ENCODE measurements at regions not wholly inside any gene's neighbourhood (a gene's known extent, or its start where the extent isn't known, plus 50 kb on each side); places are given as distances from the start of the nearest gene placed in this dataset.
"Not testable (repeated sequence)": the region's sequence is repeated elsewhere in the genome, so short reads cannot be mapped to it uniquely, and the experiment has no call there.

DNA sequence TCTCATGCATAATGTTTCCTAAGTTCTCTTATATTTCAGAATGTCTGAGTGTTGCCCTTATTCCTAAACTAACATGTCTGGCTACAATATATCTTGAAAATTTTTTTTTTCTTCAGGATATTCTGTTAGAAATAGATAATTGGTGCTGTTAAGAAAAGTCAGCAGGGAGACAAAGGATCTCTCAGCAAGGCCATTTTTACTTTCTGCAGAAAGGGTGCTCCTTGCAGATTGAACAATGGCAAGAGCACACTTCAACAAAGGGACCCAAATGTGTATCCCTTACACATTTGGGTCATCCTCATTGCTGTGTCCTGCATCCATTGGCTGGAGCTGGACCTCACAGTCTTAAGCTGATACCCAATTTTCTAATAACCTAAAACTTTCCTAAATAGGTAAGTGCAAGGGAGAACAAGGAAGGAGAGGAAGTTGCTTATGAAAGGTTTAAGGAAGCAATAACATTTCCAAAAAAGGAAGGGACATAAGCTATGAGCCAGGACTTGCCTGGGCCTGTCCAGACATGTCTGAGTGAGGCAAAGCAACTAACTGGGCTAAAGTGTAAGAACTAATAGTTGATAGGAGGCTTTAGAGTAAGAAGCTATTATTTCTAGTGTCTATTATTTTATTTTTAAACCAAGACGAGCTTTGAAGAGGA lies 429.6 kb downstream of the BCKDHB start:
- no peak for DNase-seq

DNA sequence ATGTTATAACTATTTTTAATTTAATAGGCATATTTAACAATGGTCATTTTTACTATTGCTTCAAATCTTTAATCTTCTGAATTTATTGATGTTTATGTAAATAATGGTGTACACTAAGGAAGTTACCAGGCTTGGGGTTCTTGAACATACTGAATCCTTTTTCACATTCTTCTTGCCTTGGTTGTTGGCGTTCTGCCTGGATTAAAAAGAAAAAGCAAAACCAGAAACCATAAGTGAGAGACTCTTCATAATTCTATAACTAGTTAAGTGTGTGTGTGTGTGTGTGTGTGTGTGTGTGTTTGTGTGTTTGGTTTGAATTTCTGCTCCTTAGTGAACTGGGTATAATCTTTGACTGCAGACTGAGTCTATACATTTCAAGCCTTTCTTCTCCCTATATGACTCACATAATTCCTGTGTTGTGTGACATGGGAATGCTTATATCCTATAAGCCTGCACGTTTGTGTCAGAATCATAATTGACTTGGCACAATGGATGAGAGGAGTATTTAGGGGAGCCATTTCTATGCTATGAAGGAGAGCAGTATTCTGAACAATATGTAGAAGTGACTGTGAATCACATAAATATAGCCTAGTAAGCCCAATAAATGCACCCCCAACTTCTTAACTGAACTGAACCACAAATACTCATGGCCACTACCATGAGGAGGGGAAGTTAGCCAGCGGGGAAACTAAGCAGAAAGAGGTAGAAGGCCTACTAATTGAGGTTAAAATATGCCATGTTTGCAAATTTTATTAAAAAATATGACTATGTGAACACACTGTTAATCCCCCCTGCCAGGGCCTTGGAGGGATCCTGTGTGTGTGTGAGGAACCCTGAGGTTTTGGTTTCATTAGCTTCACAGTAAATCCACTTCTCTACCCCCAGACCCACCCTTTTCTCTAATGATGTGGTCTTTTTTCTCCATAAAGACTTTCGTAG lies 425.5 kb downstream of the BCKDHB start:
- no peak for DNase-seq

DNA sequence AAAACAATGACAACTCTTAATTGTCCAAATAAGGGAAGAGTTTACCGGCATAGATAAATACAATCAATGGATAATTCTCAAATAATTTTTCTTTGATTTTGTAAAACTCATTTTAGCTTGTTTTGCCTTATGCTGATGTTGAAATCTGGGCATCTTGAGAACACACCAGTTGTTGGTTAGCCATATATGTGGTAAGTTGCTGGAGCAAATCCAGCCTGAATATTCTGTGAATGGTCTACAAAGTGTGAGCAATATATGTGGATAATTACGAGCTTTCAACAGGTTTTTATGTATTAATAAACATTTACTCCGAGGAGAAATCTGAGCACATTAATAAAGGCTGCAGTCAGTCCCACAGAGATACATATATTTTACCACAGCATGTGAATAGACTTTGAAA lies 423.6 kb downstream of the BCKDHB start:
- DNase-seq = no peak

DNA sequence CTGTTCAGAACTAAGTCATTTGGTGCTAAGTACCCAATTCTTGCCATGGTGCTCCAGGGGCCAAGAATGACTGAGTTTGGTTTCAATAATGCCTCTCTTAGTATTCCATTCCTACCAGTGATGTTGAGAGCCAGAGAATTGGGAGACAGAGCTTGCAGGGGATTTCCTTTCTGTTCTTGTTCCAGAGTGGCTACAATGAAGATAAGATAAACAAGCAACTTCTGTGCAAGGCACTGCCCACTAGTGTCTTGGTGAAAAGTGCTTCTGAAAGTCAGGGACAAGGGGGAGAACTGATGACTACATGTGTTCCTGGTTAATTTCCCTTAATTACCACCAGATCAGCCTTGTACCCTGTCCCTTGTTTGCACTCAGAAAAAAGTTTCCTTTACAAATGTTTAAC lies 421.6 kb downstream of the BCKDHB start:
- DNase-seq = peak; percentile 53

DNA sequence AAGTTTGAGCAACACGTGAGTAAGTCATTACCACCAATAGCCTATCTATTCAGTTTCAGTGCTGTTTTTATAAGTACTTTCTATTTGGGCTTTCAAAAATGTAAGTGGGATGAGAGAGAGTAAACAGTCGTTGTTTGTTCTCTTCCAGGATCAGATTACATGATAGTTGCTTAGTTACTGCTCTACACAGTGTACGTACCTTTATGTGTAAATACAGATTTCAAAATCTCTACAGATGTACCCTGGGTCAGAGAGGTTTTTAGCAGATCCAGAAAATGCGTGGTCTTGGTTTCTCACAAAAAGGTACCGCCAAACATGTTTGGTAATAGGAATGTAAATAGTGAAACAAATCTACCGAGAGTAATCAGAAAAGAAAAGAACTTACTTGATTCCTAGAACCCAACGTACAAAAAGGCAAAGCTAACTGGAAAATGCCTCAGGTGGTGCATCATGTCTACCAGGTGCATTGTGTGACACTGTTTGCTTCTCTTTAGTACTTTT lies 421.1 kb downstream of the BCKDHB start:
- no peak for DNase-seq

DNA sequence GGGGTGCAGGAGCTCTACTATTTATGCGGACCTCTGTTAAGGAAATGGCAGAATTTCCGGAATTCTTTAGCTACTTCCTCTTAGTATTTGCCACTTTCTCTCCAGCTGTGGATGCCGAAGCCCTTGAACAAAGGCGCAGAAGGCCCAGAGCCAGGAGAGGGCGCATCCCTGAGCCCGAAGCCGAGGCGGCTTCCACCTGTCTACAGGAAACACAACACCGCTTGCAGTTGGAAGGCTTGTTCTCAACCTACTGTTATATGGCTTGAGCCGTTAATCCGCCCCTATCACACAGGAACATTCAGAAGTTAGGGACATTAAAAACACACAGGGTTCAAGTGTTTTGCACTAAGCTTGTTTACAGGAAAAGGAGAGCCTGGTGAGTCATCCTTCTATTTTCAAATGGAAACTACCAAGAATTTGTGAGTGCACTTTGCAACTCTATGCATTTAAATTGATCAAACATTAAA lies 417.1 kb downstream of the BCKDHB start:
- no peak for DNase-seq

DNA sequence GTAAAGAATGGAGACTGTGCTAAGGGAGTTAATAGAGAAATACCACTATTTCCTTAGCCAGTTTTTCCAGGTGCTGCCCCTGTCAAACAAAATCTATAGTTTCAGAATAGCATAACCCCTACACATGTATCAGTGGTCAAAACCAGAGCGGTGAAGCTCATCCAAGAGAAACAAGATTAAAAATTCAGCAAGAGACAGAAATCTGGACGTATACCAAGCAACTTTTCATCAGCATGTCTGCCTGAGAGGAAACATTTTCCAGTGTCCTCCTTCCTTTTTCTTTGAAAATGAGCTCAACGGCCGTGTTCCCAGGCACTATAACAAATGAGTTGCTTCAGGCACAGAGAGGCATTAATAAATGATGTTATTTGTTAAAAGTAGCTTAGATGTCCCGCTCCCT lies 416.5 kb downstream of the BCKDHB start:
- DNase-seq = no peak

DNA sequence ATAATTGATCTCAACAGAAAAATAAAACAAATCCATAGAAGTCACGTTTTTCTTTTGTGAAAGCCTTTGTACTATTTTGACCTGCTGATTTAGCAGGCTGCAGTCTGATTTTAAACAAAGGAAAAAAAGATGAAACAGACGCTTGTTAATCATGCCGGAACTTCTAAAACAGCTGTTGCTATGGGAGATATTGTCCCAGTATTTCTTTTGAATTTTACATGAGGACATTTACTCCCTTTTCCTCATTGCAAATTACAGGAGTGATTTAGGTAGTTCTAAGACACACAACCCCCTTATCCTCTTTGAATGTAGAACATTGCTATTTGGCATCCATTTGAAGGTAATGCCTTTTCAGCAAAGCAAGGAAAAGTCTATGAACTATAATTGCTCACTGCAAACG lies 416.1 kb downstream of the BCKDHB start:
- DNase-seq = no peak

DNA sequence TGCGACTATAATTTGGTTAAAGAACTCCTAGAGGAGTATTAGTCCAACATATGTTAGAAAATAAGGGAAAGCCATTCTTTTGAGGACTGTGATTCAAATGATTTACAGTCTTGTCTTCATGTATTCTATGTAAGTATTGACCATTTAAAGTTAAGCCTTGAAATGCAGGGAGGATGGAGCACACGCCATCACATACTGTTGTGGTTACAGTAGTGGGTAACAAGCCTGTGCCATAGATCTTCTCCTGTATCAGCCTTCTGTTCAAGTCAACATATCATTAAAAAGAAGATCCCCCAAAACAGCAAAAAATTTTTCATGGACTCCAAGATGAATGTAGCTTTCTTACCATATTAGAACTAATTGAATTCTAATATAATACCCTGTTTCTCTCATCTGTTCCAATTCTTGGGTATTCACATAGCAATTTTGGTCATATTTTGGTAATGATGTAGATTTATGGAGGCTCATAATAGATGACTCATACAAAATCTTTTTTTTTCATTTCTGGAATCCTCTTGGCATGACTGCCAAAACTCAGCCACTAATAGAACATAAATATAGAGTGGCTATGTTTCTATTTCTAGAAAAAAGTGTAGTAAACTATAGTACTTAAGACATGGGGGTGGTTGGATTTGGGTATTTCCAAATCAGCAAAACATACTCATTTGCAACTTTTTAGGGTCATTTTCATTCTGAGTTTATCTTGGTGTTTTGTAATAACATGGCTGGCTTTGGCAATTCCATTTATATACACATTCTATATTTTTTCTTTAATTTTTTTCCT lies 413.5 kb downstream of the BCKDHB start:
- DNase-seq = no peak

DNA sequence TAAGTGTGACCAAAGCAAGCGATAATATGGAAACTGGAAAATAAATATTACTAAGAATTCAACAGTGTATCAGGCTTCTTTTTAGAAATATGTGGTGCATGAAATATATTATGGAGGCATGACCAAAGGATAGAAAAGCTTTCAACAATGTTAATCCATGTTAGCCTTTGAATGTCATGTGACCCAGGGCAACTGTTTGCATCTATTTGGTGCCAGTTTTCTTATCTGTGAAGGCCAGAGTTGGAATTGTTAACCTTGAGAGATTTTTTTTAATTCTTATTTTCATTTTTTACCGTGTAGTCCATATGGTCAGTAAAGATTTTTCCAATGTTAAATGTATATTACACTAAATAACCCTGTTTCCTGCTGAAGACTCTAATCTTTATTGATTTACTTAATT lies 411.1 kb downstream of the BCKDHB start:
- DNase-seq = peak; percentile 66

DNA sequence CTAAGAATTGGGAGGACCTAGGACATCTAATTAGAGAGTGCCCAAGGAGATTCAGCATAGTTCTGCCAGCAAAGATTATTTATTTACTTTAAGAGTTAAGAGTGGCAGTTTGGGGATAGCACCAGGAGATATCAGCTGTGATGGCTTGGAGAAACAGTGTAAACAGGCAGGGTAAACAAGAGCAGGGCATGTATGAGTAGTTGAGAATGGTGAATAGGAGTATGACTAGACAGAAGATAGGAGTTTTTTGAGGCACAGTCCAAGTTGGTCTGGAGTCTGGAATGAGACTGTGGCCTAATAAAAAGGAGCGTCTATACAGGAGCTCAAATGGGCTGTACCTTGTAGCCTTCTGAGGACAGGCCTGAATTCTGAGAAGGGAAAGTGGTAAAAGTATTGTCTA lies 404.1 kb downstream of the BCKDHB start:
- not testable (repeated sequence) for DNase-seq

DNA sequence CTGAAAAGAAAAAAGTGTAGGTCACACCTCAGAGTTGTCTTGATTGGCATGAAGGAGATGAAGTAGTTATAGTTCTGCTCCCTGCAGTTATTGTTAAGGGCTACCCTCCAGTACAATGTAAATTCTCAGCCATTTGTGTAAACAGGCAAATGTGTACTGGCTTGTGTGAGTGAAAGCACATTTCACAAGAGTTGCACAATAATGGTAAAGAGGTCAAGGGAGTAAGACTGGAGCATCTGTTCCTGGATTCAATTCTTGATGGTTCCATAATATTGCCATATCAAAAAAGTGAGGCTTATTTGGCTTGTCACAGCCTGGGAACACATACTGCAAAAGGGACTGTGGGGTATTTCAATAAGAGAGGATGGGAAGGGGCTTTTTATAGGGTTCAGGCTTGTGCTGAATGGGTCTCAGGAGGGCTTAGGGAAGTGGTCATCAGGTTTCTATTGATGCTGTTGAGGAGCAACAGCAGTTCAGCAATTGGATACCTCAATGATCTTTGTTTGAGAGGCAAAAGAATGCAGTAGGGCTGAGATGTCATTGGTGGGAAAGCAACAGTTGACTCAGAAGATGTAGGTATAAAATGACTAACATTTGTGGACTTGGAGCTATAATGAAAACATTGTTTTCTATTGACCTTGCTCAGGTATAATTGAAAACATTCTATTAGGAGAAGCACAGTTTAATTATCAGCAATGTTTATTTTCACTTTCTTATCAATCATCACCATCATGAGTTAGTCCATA lies 402.6 kb downstream of the BCKDHB start:
- DNase-seq = peak; percentile 51

DNA sequence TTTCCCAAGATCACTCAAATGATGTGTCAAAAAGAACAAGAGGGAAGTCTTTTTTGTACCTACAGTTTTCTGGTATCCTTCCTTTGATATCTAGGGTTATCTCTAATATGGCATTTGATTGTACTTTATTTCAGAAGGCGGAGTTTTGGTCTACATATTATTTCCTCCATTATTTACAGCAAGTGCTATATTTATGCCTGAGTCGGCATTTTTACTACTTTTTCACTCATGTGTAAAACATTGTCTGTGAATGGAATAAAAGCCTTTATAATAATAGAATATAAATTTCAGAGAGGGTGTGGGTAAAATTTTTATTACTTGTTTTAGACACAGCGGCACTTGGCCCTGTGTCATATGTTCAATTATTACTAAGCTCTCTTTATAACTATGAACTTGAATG lies 398.4 kb downstream of the BCKDHB start:
- DNase-seq = no peak

DNA sequence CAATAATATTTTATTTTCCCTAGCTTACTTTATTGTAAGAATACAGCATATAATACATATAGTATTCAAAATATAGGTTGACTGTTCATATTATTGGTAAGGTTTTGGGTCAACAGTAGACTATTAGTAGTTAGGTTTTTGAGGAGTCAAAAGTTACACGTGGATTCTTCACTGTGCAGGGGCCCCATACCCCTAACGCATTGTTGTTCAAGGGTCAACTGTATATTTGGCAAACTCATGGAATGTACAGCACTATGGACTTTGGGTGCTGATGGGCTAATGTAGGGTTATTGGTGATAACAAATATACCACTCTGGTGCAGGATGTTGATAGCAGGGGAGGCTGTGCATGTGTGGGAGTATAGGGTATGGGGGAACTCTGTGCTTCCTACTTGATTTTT lies 397.2 kb downstream of the BCKDHB start:
- no peak for DNase-seq

DNA sequence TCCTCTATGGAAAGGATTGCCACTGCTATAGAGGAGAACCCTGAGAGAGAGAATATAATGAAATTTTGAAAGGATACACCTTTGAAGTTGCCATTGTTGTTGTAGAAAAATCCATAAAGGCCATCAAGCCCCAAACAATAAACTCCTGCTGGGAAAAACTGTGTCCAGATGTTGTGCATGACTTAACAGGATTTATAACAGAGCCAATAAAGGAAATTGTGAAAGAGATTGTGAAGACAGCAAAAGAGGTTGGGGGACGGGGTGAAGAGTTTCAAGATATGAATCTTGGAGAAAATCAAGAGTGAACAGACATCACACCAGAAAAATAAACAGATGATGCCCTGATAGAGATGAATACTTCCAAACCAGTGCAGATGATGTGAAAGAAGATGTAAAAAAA lies 396.4 kb downstream of the BCKDHB start:
- DNase-seq = no peak

DNA sequence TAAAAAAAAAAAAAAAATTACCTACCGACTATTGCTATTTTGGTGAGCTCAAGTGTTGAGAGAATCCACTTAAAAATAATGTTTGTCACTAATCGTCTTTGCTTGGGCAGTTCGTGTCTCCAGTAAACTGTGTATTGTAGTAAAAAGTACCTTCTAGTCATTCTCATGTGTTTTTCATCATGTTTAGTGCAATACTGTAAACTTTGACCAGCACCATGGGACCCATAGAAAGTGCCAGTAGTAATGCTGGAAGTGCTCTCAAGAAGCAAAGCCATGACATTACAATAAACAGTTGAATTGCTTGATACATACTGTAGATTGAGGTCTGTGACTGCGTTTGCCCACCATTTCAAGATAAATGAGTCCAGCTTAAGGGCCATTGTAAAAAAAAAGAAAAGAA lies 395.2 kb downstream of the BCKDHB start:
- no peak for DNase-seq

DNA sequence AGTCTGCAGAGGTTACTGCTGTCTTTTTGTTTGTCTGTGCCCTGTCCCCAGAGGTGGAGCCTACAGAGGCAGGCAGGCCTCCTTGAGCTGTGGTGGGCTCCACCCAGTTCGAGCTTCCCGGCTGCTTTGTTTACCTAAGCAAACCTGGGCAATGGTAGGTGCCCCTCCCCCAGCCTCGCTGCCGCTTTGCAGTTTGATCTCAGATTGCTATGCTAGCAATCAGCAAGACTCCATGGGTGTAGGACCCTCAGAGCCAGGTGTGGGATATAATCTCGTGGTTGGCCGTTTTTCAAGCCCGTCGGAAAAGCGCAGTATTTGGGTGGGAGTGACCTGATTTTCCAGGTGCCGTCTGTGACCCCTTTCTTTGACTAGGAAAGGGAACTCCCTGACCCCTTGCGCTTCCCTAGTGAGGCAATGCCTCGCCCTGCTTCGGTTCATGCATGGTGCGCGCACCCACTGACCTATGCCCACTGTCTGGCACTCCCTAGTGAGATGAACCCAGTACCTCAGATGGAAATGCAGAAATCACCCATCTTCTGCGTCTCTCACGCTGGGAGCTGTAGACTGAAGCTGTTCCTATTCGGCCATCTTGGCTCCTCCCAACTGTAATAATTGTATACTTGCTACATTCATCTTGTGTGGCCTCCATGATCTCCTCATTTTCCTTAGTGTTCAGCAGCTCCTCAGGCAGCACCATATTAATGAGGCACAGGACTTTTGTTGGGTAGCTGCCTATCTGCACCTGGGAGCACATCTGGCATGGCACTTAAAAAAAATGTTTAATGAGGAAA lies 391.4 kb downstream of the BCKDHB start:
- DNase-seq = not testable (repeated sequence)

DNA sequence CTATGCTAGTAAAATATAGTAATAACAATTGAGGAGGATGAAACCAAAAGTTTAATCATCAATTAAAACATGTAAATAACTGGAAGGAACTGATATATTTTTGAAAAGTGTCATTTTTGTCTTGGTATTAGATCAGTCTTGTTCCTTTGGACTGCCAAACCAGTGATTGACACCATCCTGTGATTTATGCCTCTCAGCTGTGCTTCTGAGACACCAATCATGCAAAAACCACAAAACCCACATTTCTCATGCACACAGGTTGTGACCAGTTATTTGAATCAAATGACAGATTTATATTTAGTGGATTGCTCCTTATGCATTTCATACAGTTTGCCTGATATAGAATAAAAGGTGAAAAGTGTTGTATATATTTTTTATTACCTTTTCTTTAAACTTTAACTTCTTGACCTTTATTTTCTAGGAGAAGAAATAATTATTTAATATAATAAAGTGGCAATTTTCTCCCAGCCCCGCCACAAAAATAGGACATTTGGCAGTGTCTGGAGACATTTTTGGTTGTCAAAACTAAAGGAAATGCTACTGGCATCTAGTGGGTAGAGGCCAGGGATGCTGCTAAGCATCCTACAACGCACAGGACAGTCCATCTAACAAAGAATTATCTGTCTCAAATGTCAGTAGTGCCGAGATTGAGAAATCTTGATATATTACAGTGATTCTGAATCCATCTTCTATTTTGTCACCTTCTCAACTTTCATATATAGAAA lies 383.6 kb downstream of the BCKDHB start:
- peak; percentile 32 for DNase-seq

DNA sequence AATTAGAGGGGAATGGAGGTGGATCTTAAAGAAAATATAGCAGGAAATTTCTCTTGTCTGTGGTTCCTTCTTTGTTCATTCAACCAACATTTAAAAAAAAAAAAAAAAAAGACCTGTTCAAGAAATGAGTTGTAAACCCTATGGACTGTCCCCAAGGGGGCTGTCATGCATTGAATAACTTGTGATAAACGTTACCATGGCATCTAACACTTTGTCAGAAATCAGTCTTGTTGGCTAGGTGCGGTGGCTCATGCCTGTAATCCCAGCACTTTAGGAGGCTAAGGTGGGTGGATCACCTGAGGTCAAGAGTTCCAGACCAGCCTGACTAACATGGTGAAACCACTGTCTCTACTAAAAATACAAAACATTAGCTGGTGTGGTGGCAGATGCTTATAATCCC lies 381.7 kb downstream of the BCKDHB start:
- no peak for DNase-seq

DNA sequence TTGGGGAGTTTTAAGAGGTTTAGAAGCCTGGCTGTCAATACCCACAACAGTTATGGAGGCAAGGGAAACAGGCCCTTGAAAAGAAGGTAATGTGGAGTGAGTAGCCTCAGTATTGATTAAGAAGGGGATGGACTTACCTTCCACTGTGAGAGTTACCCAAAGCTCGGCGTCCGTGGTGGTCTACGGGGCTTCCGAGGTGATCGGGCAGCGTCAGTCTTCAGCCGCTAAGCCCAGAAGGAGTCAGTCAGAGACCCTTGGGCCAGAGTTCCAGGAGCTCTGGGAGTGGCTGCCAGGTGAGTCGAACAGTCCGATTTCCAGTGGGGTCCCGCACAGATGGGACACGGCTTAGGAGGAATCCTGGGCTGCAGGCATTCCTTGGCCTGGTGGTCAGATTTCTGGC lies 379.0 kb downstream of the BCKDHB start:
- DNase-seq = not testable (repeated sequence)

DNA sequence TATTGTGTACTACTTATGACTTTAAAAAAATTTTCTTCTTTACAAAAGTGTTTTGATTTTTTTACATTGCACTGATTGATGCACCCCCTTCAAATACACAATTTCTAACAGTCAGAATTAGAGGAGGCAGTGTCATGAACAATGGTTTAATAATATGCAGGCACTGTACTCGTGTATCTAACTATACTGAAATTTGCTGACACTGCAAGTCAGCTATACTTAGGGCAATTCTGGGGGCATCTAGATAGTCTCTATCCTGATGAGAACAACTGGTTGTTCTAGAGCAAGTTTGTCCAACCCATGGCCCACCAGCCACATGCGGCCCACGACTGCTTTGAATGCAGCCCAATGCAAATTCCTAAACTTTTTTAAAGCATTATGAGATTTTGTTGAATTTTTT lies 375.6 kb downstream of the BCKDHB start:
- DNase-seq = no peak

Data from OCI-M1 (cell line).